HEK293 (cell line): ENCODE measurements at regions not wholly inside any gene's neighbourhood (a gene's known extent, or its start where the extent isn't known, plus 50 kb on each side); places are given as distances from the start of the nearest gene placed in this dataset.

Experiments used
- CTCF ChIA-PET: fragments of 350-600 bp; formaldehyde crosslinking; extraction: SDS; loops from one replicate; lab custom pipeline; 2021; ENCODE audit warnings: antibody characterized with exemption; lab: Yijun Ruan, JAX
- POLR2A ChIA-PET: fragments of 300-600 bp; formaldehyde crosslinking; extraction: SDS; loops from one replicate; lab custom pipeline; 2020; ENCODE audit warnings: antibody characterized with exemption, inconsistent platforms; lab: Yijun Ruan, JAX
- H3K27ac ChIP-seq: fragments of 200-500 bp; sonication (Bioruptor generic); 2 replicates; pipeline ENCODE4 v1.5.1; 2014; ENCODE audit warnings: low read depth, low read length, control low read depth, inconsistent platforms; ENCODE audit errors: extremely low read depth
- H3K36me3 ChIP-seq, 2 experiments: fragments of 200-500 bp in 1 of 2; sonication (Bioruptor generic) in 1 of 2; 1 replicate in 1 of 2; 2 replicates in 1 of 2; pipeline ENCODE4 v1.5.1; 2014 to 2017; ENCODE audit warnings: inconsistent platforms in 2 of 2, low read length in 2 of 2; ENCODE audit not compliant: control insufficient read depth in 2 of 2, insufficient read depth in 1 of 2
- H3K4me1 ChIP-seq: fragments of 200-500 bp; sonication (Bioruptor generic); 2 replicates; pipeline ENCODE4 v1.5.1; 2014; ENCODE audit warnings: mild to moderate bottlenecking, low read length, inconsistent platforms; ENCODE audit not compliant: control insufficient read depth, insufficient read depth
- H3K4me3 ChIP-seq: 2 replicates; pipeline ENCODE4 v1.5.1; 2011; ENCODE audit warnings: low read depth, mild to moderate bottlenecking, control low read depth, low read length, moderate library complexity
- H3K9me3 ChIP-seq: fragments of 200-500 bp; sonication (Bioruptor generic); 2 replicates; pipeline ENCODE4 v1.5.1; 2014; ENCODE audit warnings: low read depth, low read length, inconsistent platforms; ENCODE audit not compliant: control insufficient read depth, insufficient read depth
- BCL11A ChIP-seq: fragments of 450-650 bp; formaldehyde crosslinking; IDR thresholded peaks from 2 replicates; pipeline ENCODE4 v1.5.1; 2016; ENCODE audit warnings: low read depth, missing biosample characterization, missing genetic modification characterization
- EGR2 ChIP-seq: fragments of 450-650 bp; formaldehyde crosslinking; IDR thresholded peaks from 2 replicates; pipeline ENCODE4 v1.5.1; 2016; ENCODE audit warnings: low read depth, missing biosample characterization, missing genetic modification characterization
- FEZF1 ChIP-seq: fragments of 450-650 bp; formaldehyde crosslinking; IDR thresholded peaks from 2 replicates; pipeline ENCODE4 v1.5.1; 2016; ENCODE audit warnings: missing biosample characterization, missing genetic modification characterization
- HIC1 ChIP-seq: fragments of 450-650 bp; formaldehyde crosslinking; IDR thresholded peaks from 2 replicates; pipeline ENCODE4 v1.5.1; 2016; ENCODE audit warnings: missing biosample characterization, missing genetic modification characterization
- KLF1 ChIP-seq: fragments of 450-650 bp; formaldehyde crosslinking; IDR thresholded peaks from 2 replicates; pipeline ENCODE4 v1.5.1; 2016; ENCODE audit warnings: missing biosample characterization, missing genetic modification characterization
- KLF8 ChIP-seq: fragments of 450-650 bp; formaldehyde crosslinking; IDR thresholded peaks from 2 replicates; pipeline ENCODE4 v1.5.1; 2016; ENCODE audit warnings: missing biosample characterization, missing genetic modification characterization
- OSR2 ChIP-seq: fragments of 450-650 bp; formaldehyde crosslinking; IDR thresholded peaks from 2 replicates; pipeline ENCODE4 v1.5.1; 2016; ENCODE audit warnings: missing biosample characterization, missing genetic modification characterization
- SETDB1 ChIP-seq: IDR thresholded peaks from one replicate; pipeline ENCODE4 v1.6.1; 2017; ENCODE audit warnings: mild to moderate bottlenecking, low read length, moderate library complexity, mixed read lengths; ENCODE audit not compliant: insufficient read length
- SP2 ChIP-seq: fragments of 450-650 bp; formaldehyde crosslinking; IDR thresholded peaks from 2 replicates; pipeline ENCODE4 v1.5.1; 2016; ENCODE audit warnings: missing biosample characterization, missing genetic modification characterization
- ZBTB7A ChIP-seq: fragments of 450-650 bp; formaldehyde crosslinking; IDR thresholded peaks from 2 replicates; pipeline ENCODE4 v1.5.1; 2016; ENCODE audit warnings: low read depth, missing biosample characterization, missing genetic modification characterization
- ZFP69B ChIP-seq: fragments of 450-650 bp; formaldehyde crosslinking; IDR thresholded peaks from 2 replicates; pipeline ENCODE4 v1.5.1; 2016; ENCODE audit warnings: missing biosample characterization, missing genetic modification characterization
- ZNF114 ChIP-seq: fragments of 450-650 bp; formaldehyde crosslinking; IDR thresholded peaks from 2 replicates; pipeline ENCODE4 v1.5.0; 2017; ENCODE audit warnings: missing biosample characterization, missing genetic modification characterization
- ZNF132 ChIP-seq: fragments of 450-650 bp; formaldehyde crosslinking; IDR thresholded peaks from 2 replicates; pipeline ENCODE4 v1.5.1; 2017; ENCODE audit warnings: missing biosample characterization, missing genetic modification characterization, borderline replicate concordance
- ZNF138 ChIP-seq: fragments of 450-650 bp; formaldehyde crosslinking; IDR thresholded peaks from 2 replicates; pipeline ENCODE4 v1.5.1; 2016; ENCODE audit warnings: missing biosample characterization, missing genetic modification characterization, borderline replicate concordance
- ZNF155 ChIP-seq: fragments of 450-650 bp; formaldehyde crosslinking; IDR thresholded peaks from 2 replicates; pipeline ENCODE4 v1.5.1; 2016; ENCODE audit warnings: missing biosample characterization, missing genetic modification characterization
- ZNF16 ChIP-seq: fragments of 450-650 bp; formaldehyde crosslinking; IDR thresholded peaks from 2 replicates; pipeline ENCODE4 v1.5.1; 2016; ENCODE audit warnings: low read depth, missing biosample characterization, missing genetic modification characterization
- ZNF19 ChIP-seq: fragments of 450-650 bp; formaldehyde crosslinking; IDR thresholded peaks from 2 replicates; pipeline ENCODE4; 2016; ENCODE audit warnings: missing biosample characterization, missing genetic modification characterization, low read depth
- ZNF202 ChIP-seq: fragments of 450-650 bp; formaldehyde crosslinking; IDR thresholded peaks from 2 replicates; pipeline ENCODE4 v1.5.1; 2016; ENCODE audit warnings: missing biosample characterization, missing genetic modification characterization, borderline replicate concordance
- ZNF350 ChIP-seq: fragments of 450-650 bp; formaldehyde crosslinking; IDR thresholded peaks from 2 replicates; pipeline ENCODE4 v1.5.0; 2017; ENCODE audit warnings: missing biosample characterization, mild to moderate bottlenecking, missing genetic modification characterization
- ZNF366 ChIP-seq: fragments of 450-650 bp; formaldehyde crosslinking; conservative IDR thresholded peaks from 2 replicates; pipeline ENCODE4 v1.5.1; 2016; ENCODE audit warnings: missing biosample characterization, missing genetic modification characterization
- ZNF426 ChIP-seq: fragments of 450-650 bp; formaldehyde crosslinking; IDR thresholded peaks from 2 replicates; pipeline ENCODE4 v1.5.1; 2017; ENCODE audit warnings: missing biosample characterization, missing genetic modification characterization, mild to moderate bottlenecking, inconsistent platforms, moderate library complexity
- ZNF529 ChIP-seq: fragments of 450-650 bp; formaldehyde crosslinking; IDR thresholded peaks from 2 replicates; pipeline ENCODE4 v1.5.1; 2017; ENCODE audit warnings: missing genetic modification characterization, missing biosample characterization; ENCODE audit not compliant: insufficient replicate concordance
- ZNF654 ChIP-seq: fragments of 450-650 bp; formaldehyde crosslinking; IDR thresholded peaks from 2 replicates; pipeline ENCODE4 v1.5.1; 2016; ENCODE audit warnings: low read depth, missing biosample characterization, missing genetic modification characterization
- ZNF658 ChIP-seq: fragments of 450-650 bp; formaldehyde crosslinking; IDR thresholded peaks from 2 replicates; pipeline ENCODE4; 2016; ENCODE audit warnings: missing biosample characterization, missing genetic modification characterization
- ZNF677 ChIP-seq: fragments of 450-650 bp; IDR thresholded peaks from 2 replicates; pipeline ENCODE4 v1.5.0; 2018; ENCODE audit warnings: missing biosample characterization, mild to moderate bottlenecking, missing genetic modification characterization, moderate library complexity
- ZNF707 ChIP-seq: fragments of 450-650 bp; formaldehyde crosslinking; IDR thresholded peaks from 2 replicates; pipeline ENCODE4 v1.5.1; 2016; ENCODE audit warnings: missing biosample characterization, missing genetic modification characterization
- ZNF791 ChIP-seq: fragments of 450-650 bp; formaldehyde crosslinking; IDR thresholded peaks from 2 replicates; pipeline ENCODE4 v1.5.1; 2016; ENCODE audit warnings: missing biosample characterization, missing genetic modification characterization
- ZSCAN16 ChIP-seq: fragments of 450-650 bp; formaldehyde crosslinking; IDR thresholded peaks from 2 replicates; pipeline ENCODE4 v1.5.1; 2016; ENCODE audit warnings: missing biosample characterization, missing genetic modification characterization
- ZSCAN30 ChIP-seq: fragments of 450-650 bp; IDR thresholded peaks from 2 replicates; pipeline ENCODE4 v1.5.1; 2018; ENCODE audit warnings: missing biosample characterization, mild to moderate bottlenecking, missing genetic modification characterization, moderate library complexity
- TF ChIP-seq, protein P1 (sequence below): fragments of 450-650 bp; formaldehyde crosslinking; IDR thresholded peaks from 2 replicates; pipeline ENCODE4 v1.5.1; 2017; ENCODE audit warnings: missing biosample characterization, missing genetic modification characterization
- TF ChIP-seq, protein P2 (sequence below): fragments of 450-650 bp; formaldehyde crosslinking; IDR thresholded peaks from 2 replicates; pipeline ENCODE4 v1.5.1; 2016; ENCODE audit warnings: missing biosample characterization, missing genetic modification characterization

- no peak overlapping the region for H3K27ac ChIP-seq
- no peak for TF ChIP-seq ZBTB7A
- no peaks in the 10 kb centered on the region for H3K36me3 ChIP-seq
- ChIA-PET POLR2A (no interaction called here), CTCF (interaction anchor here (0.6 kb wide), 1 partner anchor 251 kb away, joined by 4 read pairs; no protein-coding TSS in a partner anchor)
- no peaks in the 10 kb centered on the region for H3K9me3 ChIP-seq
- H3K4me3 ChIP-seq, result no peak overlapping the region
- no peaks in the 10 kb centered on the region for H3K4me1 ChIP-seq
Observed at GRCh38 chr9:106309925-106310324, 553.0 kb upstream of the ZNF462 start.

DNA sequence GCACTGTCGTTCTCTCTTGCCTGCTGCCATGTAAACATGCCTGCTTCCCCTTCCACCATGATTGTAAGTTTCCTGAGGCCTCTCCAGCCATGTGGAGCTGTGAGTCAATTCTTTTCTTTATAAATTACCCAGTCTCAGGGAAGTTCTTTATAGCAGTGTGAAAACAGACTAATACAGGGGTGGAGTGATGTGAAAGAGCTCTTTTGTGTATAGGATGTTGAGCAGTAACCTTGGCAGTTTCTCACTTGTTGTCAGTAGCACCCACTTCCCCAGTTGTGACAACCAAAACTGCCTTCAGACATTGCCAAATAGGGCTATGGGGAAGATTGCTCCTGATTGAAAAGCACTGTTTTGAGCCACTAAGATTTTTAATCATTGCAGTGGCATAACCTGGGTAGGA, 552.2 kb upstream of the ZNF462 start:
- CTCF ChIA-PET, result no interaction called here
- Histone ChIP-seq H3K4me3 (no peak overlapping the region), H3K36me3 (no peaks in the 10 kb centered on the region), H3K4me1 (no peaks in the 10 kb centered on the region), H3K9me3 (no peaks in the 10 kb centered on the region), H3K27ac (no peak overlapping the region)
- no peak for TF ChIP-seq ZNF114 (tag by site-specific recombination)
- TF ChIP-seq ZNF132 (tag by site-specific recombination), result no peak
- TF ChIP-seq ZNF202 (tag by site-specific recombination), result no peak
- TF ChIP-seq, protein P1, sequence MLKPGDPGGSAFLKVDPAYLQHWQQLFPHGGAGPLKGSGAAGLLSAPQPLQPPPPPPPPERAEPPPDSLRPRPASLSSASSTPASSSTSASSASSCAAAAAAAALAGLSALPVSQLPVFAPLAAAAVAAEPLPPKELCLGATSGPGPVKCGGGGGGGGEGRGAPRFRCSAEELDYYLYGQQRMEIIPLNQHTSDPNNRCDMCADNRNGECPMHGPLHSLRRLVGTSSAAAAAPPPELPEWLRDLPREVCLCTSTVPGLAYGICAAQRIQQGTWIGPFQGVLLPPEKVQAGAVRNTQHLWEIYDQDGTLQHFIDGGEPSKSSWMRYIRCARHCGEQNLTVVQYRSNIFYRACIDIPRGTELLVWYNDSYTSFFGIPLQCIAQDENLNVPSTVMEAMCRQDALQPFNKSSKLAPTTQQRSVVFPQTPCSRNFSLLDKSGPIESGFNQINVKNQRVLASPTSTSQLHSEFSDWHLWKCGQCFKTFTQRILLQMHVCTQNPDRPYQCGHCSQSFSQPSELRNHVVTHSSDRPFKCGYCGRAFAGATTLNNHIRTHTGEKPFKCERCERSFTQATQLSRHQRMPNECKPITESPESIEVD (tag by site-specific recombination), result no peak
- no peak for TF ChIP-seq ZNF19 (tag by site-specific recombination)
- no peak for TF ChIP-seq BCL11A (tag by site-specific recombination)
- no peak for TF ChIP-seq ZNF350 (tag by site-specific recombination)
- no peak for TF ChIP-seq ZNF654 (tag by site-specific recombination)
- TF ChIP-seq, protein P2, sequence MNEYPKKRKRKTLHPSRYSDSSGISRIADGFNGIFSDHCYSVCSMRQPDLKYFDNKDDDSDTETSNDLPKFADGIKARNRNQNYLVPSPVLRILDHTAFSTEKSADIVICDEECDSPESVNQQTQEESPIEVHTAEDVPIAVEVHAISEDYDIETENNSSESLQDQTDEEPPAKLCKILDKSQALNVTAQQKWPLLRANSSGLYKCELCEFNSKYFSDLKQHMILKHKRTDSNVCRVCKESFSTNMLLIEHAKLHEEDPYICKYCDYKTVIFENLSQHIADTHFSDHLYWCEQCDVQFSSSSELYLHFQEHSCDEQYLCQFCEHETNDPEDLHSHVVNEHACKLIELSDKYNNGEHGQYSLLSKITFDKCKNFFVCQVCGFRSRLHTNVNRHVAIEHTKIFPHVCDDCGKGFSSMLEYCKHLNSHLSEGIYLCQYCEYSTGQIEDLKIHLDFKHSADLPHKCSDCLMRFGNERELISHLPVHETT, result no peak
- TF ChIP-seq ZNF791 (tag by site-specific recombination), result no peak
- no peak for TF ChIP-seq KLF1 (tag by site-specific recombination)
- no peak for TF ChIP-seq KLF8 (tag by site-specific recombination)
- no peak for TF ChIP-seq ZNF529
- no peak for TF ChIP-seq FEZF1 (tag by site-specific recombination)
- TF ChIP-seq ZNF426 (tag by site-specific recombination), result no peak
- POLR2A ChIA-PET, result no interaction called here

- H3K27ac ChIP-seq, result no peak overlapping the region
- H3K4me3 ChIP-seq, result no peak overlapping the region
- ChIA-PET POLR2A (no interaction called here), CTCF (no interaction called here)
- no peaks in the 10 kb centered on the region for H3K9me3 ChIP-seq
- no peaks in the 10 kb centered on the region for H3K36me3 ChIP-seq
- no peaks in the 10 kb centered on the region for H3K4me1 ChIP-seq
- TF ChIP-seq ZNF155 (tag by site-specific recombination) (no peak), EGR2 (tag by site-specific recombination) (no peak), SP2 (no peak), ZNF16 (tag by site-specific recombination) (no peak), SETDB1 (no peak), HIC1 (tag by site-specific recombination) (no peak), ZFP69B (no peak), ZNF114 (tag by site-specific recombination) (no peak), ZNF658 (tag by site-specific recombination) (no peak), ZNF677 (tag by site-specific recombination) (no peak), ZSCAN16 (no peak), OSR2 (no peak), ZNF707 (tag by site-specific recombination) (no peak), ZNF138 (tag by site-specific recombination) (no peak), ZNF529 (no peak), ZSCAN30 (tag by site-specific recombination) (no peak), ZNF366 (no peak)
Observed at GRCh38 chr9:106312906-106313305, 550.1 kb upstream of the ZNF462 start.
